ENCODE measurements at regions not wholly inside any gene's neighbourhood (a gene's known extent, or its start where the extent isn't known, plus 50 kb on each side); places are given as distances from the start of the nearest gene placed in this dataset.

DNA sequence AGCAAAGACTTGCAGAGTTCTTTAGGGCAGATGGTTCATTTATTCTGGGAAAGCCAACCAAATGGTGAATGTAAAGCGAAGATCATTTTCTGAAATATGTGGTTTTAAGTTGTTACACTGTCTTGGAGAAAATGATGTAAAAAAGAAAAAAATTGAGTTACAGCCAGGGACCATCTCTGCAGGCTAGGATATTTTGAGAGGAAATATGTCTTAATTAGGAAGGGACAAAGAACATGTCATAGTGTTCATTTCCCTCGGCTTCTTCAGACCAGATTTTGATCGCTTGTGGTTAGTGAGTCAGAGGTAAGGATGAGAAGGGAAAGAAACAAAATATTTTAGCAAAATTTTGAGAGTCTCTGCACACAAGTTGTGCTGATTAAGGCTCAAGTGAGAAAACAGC, 59.0 kb upstream of the C1QTNF7 start:
- TF ChIP-seq EGR1 (IDR thresholded peaks at IDR 0.05) (no peak), CEBPB (IDR thresholded peaks at IDR 0.05) (no peak), RAD21 (IDR thresholded peaks at IDR 0.05; ENCODE audit: low read depth) (no peak), TAF1 (IDR thresholded peaks at IDR 0.05; ENCODE audit: low read depth) (no peak), EP300 (IDR thresholded peaks at IDR 0.05; ENCODE audit: borderline replicate concordance) (no peak)
- TF ChIP-seq, protein P1, sequence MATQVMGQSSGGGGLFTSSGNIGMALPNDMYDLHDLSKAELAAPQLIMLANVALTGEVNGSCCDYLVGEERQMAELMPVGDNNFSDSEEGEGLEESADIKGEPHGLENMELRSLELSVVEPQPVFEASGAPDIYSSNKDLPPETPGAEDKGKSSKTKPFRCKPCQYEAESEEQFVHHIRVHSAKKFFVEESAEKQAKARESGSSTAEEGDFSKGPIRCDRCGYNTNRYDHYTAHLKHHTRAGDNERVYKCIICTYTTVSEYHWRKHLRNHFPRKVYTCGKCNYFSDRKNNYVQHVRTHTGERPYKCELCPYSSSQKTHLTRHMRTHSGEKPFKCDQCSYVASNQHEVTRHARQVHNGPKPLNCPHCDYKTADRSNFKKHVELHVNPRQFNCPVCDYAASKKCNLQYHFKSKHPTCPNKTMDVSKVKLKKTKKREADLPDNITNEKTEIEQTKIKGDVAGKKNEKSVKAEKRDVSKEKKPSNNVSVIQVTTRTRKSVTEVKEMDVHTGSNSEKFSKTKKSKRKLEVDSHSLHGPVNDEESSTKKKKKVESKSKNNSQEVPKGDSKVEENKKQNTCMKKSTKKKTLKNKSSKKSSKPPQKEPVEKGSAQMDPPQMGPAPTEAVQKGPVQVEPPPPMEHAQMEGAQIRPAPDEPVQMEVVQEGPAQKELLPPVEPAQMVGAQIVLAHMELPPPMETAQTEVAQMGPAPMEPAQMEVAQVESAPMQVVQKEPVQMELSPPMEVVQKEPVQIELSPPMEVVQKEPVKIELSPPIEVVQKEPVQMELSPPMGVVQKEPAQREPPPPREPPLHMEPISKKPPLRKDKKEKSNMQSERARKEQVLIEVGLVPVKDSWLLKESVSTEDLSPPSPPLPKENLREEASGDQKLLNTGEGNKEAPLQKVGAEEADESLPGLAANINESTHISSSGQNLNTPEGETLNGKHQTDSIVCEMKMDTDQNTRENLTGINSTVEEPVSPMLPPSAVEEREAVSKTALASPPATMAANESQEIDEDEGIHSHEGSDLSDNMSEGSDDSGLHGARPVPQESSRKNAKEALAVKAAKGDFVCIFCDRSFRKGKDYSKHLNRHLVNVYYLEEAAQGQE (IDR thresholded peaks at IDR 0.05; ENCODE audit: low read depth), result no peak
- TF ChIP-seq, protein P2, sequence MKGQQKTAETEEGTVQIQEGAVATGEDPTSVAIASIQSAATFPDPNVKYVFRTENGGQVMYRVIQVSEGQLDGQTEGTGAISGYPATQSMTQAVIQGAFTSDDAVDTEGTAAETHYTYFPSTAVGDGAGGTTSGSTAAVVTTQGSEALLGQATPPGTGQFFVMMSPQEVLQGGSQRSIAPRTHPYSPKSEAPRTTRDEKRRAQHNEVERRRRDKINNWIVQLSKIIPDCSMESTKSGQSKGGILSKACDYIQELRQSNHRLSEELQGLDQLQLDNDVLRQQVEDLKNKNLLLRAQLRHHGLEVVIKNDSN (IDR thresholded peaks at IDR 0.05), result no peak
- TF ChIP-seq, protein P3, sequence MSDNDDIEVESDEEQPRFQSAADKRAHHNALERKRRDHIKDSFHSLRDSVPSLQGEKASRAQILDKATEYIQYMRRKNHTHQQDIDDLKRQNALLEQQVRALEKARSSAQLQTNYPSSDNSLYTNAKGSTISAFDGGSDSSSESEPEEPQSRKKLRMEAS (IDR thresholded peaks at IDR 0.05), result no peak

Data from Ishikawa (cell line).